Vagina (tissue), 2 donors: ENCODE measurements at regions not wholly inside any gene's neighbourhood (a gene's known extent, or its start where the extent isn't known, plus 50 kb on each side); places are given as distances from the start of the nearest gene placed in this dataset.

Experiments used
- CTCF ChIP-seq, 3 experiments: fragments of 450-650 bp in 2 of 3; fragments of 200-600 bp in 1 of 3; sonication (generic) in 1 of 3; IDR thresholded peaks; one replicate each; pipeline ENCODE4 v1.5.1; 2017 to 2019; ENCODE audit warnings: antibody characterized with exemption in 3 of 3, mild to moderate bottlenecking in 2 of 3, moderate library complexity in 2 of 3
- POLR2AphosphoS5 ChIP-seq, 2 donors: sonication (generic); formaldehyde crosslinking; IDR thresholded peaks; one replicate each; pipeline ENCODE4 v1.9.0; 2017; ENCODE audit warnings: antibody characterized with exemption in 2 of 2, mild to moderate bottlenecking in 2 of 2, low read depth in 1 of 2; ENCODE audit not compliant: insufficient read depth in 1 of 2

- no peak for TF ChIP-seq CTCF (IDR thresholded peaks at IDR 0.05)
- TF ChIP-seq POLR2AphosphoS5 (IDR thresholded peaks at IDR 0.05; ENCODE audit: insufficient read depth in 1 of 2, low read depth in 1 of 2) = no peak
Observed at GRCh38 chr2:94776036-94776435, 95.2 kb upstream of the TEKT4 start.
